B cell (primary cell): ENCODE measurements at regions not wholly inside any gene's neighbourhood (a gene's known extent, or its start where the extent isn't known, plus 50 kb on each side); places are given as distances from the start of the nearest gene placed in this dataset.

ENCODE experiments used
- CTCF ChIP-seq: fragments of 200-600 bp; IDR thresholded peaks from one replicate; pipeline ENCODE4 v1.8.0; 2022; ENCODE audit warnings: antibody characterized with exemption, mild to moderate bottlenecking
- EZH2 ChIP-seq: IDR thresholded peaks from 2 replicates; pipeline ENCODE4 v1.6.1; 2012; ENCODE audit warnings: borderline replicate concordance, low read depth, mild to moderate bottlenecking, moderate library complexity, low read length; ENCODE audit not compliant: insufficient read depth, poor library complexity, severe bottlenecking

GRCh38 chr6:19337101-19337500, 500.1 kb upstream of the ID4 start:
- no peak for TF ChIP-seq CTCF
- no peak for TF ChIP-seq EZH2
